HG03378 (cell line): ENCODE measurements at regions not wholly inside any gene's neighbourhood (a gene's known extent, or its start where the extent isn't known, plus 50 kb on each side); places are given as distances from the start of the nearest gene placed in this dataset.
"Not testable (repeated sequence)": the region's sequence is repeated elsewhere in the genome, so short reads cannot be mapped to it uniquely, and the experiment has no call there.

Experiments used
- ATAC-seq: cut with Tn5 transposase; IDR thresholded peaks from one replicate; pipeline ENCODE4 v1.9.1; 2021; ENCODE audit warnings: mild to moderate bottlenecking, moderate library complexity; ENCODE audit not compliant: unreplicated experiment

DNA sequence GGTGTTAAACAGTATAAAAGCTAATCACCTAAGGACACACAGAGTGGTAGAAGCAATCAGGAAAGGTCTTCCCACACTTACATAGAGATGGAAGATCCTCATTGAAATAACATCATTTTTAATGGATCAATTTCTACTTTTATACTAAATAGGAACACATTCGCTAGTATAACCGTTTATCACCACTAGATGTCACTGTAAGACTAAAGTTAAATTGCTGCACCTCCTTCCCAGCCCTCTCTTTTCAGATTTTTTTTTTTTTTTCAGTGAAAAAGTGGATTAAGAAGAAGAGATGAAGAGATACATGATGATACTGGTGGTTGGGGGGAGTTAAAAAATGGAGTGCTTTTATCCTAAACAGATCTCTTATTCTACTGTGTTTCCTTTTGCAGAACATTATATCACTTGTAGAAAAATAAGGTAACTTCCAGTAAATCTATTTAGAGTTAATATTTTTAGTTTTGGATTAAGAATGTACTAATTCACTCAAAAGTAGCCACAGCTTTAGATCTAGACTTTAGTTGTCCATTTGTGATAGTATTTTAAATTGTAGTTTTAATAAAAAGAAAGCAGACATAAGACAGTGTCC, 116.9 kb upstream of the ARRDC3 start:
- peak; percentile 65 for ATAC-seq

DNA sequence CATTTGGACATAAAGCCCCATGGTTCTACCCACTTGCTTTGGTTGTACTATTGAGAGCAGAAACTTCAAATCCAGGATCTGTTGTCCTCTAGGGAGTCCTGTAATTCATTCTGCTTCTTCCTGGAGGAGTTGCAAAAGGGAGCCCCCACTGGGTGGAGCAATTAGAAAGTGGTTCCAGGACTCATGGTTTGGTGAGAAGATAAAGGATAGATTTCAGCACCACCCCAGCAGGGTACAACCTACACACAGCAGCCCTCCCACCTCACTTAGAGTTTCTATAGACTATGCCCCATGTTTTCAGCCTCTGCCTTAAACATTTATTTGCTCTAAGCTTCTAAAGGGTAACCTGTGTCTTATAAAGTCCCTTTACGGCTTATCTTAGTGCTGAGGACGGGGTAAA, 112.6 kb upstream of the ARRDC3 start:
- no peak for ATAC-seq

DNA sequence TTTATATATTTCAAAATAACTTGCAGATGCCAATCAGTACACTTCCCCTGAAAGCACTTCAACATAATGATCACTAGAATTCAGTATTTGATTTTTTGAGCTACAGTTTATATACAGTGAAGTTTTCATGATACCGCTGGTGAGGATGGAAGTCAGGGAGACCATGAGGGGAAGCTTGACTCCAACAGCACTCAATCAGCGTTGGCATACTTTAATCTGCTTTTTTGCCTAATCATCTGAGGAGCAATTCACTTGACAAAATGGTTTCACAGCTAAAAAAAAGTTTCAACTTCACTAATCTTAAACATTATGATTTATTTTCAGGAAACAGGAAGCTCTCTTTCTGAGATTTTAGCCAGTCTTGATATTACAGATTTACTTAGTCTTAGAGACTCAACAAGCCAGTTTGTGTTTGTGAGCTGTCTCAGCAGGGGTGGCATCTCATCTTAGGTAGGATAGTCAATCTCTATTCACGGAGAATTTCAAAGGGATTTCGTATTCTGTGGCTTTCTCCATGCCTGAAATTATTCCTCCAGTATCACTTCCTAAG, 111.4 kb upstream of the ARRDC3 start:
- ATAC-seq: no peak

DNA sequence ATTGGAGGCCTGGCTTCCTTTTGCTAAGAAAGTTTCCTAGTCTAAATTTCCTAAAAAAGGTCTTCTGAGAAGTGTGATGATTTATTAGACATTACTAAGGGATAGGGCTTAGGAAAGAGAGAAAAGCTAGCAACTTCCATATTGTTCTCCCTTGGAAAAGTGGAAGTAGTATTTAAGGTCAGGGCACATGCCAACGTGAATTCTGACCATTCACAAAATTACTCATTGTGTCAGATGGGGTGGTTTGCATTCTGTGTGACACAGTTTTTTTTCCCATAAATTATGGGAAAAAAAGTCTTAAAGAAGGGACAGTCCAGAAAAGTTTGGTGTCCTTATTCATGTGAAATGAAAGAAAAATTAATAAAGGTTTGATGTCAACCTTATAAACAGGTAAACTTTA, 110.0 kb upstream of the ARRDC3 start:
- ATAC-seq: no peak

DNA sequence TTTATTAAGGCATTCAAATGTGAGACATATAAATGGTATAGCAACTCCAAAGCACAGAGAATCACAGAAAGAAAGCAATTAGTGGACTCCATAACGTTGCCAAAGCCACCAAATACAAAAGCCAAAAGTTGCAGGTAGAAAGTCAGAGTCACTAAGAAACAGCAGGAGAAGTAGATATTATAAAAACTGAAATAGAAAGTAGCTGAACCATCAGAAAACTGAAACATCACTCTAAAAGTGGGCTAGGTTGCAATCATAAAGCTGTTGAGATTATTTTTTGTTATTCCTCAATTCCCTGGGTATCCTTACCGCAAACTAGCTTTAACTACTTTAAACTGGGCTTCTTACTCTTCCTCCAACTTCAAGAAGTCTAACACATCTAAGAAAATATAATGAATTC, 108.1 kb upstream of the ARRDC3 start:
- ATAC-seq: no peak

DNA sequence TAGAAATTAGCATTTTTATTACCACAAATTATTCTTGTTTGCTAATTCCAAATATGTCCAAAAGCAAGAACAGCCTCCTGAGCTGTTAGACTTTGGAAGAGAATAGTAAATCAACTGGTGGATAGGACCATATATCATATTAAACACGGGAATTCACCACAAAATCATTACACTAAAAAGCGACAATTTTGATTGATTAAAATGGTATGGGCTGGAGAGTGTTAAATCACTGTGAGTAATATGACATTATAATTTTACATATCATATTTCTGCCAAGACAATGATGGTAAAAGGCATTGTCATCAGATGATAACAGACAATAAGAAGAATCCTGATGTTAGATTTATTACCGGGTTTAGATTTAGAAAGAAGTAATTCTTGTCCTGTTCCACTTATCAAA, 107.2 kb upstream of the ARRDC3 start:
- no peak for ATAC-seq

DNA sequence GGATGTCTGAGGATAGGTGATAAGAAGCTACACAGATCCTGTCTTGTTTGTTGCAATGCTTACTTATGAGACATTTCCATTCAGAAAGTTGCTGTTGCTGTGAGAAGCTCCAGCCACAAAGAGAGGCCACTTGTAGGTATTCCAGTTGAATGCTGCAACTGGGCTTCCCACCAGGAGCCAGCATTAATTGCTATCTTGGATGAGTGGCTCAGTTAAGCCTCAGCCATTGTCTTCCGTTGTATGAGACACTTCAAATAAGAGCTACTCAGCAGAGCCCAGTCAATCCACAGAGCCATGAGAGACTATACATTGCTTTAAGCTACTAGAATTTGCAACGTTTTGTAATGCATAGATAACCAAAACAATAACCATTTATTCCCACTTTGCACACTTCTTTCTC, 104.3 kb upstream of the ARRDC3 start:
- ATAC-seq: no peak

DNA sequence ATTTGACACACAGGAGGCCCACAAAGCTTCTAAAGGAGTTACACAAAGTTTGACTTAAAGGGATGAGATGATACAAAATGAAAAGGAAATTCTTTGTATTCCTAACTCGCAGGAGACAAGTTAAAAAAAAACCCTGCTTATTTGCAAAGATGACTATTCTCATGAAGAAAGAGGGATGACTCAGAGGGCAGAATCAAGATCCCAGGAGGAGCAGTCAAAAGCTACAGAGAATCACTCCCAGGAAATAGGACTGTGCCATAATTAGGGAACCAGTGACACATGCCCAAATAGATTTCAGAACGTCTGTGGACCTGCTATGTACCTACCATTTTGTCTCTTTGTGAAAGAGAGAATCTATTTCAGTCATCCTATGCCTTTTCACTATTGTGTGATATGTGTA, 103.5 kb upstream of the ARRDC3 start:
- ATAC-seq: no peak

DNA sequence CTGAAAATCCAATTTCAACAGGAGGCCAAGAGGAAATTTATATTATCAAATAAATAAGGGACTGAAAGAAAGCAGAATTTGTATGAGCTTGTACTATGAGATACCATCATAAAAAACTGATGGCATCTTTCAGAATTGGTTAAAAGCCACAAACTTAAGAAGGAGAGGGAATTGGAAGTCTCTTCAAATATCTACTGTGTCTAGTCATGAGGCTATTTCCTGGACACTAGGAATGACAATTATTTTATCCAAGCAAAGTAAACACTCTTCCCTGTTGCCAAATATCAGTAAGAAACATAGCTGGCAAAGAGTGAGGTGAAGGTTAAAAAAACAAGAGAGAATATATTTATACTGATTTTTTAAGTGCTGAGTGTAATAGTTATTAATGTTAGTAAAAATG, 101.5 kb upstream of the ARRDC3 start:
- no peak for ATAC-seq

DNA sequence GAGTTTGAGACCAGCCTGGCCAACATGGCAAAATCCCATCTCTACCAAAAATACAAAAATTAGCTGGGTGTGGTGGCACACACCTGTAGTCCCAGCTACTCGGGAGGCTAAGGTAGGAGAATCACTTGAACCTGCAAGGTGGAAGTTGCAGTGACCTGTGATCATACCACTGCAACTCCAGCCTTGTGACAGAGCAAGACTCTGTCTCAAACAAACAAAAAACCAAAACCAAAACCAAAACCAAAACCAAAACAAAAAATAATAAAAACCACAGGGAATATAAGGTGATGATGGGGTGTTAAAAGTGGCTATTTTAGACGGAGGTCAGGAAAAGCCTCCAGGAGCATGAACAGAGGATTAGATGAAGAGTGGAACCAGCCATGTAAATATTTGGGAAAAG, 96.3 kb upstream of the ARRDC3 start:
- ATAC-seq: not testable (repeated sequence)

DNA sequence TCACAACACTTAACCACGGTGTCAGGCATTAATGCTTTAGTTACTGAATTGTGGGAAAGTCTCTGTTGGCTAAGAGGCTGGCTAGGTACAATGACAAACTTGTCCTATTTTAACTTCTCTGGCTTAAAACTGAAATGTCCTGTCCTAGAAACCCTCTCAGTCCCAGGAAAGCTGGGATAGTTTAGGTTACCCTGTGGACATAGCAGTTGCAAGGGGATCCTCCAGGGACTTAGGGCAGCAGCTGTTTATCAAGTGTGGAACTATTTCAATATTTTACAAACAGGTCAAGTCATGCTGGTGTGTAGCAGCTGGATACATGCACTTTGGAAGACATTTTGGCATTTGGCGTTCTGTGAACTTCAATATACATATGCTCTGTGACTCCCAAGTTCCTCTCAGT, 95.0 kb upstream of the ARRDC3 start:
- no peak for ATAC-seq

DNA sequence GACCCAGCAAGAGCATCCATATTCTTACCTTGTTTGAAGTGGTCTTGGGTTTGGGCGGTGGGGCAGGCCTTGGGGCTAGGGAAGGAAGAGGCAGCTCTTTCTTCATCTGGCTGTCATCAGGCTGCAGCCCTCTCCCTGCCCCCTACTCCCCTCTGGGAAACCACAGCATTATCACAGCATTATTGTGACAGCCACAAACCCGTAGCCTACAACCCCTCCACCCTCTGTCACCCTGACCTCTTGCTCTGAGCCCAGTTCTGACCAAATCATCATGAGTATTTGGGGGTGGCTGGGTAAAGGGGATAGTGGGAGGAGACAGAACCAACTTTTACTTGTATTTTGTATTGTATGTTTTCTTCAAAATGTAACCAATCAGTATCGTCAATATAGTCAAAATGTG, 94.3 kb upstream of the ARRDC3 start:
- no peak for ATAC-seq

DNA sequence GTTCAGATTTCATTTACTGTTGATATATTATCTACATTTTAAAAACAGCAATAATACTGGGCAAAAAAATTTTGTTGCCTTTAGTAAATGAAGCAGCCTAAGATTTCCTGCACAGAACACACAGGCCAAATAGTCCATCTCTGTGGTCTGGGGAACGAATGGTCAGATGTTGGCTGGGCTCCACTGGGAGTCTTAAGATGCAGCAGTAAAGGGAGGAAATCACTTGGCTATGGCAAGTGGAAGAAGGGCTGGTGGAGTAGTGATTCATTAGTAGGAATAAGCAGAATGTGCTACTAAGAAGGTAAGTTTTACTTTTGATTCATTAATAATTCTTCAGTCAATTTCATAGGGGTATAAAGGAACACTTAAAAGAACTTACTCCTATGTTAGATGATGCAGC, 91.1 kb upstream of the ARRDC3 start:
- no peak for ATAC-seq

DNA sequence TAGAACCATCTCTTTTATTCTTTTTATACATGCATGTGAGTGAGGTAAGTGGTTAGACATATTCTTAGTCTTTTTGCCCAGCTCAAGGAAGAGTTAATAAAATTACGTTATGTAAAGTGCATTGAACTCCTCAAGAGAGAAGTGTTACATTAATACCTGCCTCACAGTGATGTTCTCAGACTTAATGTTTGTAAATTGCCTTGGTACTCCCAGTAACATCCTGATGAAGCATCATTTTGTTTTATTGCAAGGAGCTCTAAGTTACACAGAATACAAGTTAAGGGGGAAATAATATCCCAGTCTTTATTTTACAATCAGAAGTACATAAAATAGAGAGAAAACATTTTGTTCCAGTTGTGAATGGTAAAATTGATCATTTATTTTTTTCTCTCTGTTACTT, 89.5 kb upstream of the ARRDC3 start:
- ATAC-seq: no peak

DNA sequence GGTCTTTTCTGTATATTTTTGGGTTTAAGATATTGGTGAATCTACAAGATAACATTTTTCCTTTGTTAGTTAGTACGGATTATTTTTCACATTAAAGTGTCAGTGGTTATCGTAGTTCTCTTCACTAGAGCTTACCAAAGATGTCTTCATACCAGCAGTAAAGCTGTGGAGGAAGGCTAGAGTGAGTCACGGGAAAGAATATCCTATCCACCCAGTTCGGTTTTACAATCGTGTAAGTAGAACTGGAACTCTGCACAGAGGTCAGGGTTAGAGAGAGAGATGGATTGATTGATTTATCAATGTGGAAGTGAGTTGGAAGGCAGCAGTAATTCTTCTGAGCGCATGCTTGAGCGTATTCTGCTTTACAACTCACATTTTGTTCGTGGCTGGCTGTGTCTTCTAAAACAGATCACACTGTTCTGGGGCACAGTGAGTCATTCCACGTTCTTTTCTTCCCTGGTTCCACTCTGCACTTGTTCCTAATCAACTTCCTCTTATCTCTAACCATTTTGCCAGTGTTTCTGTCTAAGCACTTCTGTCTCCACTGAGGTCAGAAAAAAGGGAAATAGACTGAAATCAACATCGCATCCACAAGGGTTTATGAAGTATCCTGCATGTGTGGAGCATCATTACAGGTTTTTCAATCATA, 86.5 kb upstream of the ARRDC3 start:
- no peak for ATAC-seq

DNA sequence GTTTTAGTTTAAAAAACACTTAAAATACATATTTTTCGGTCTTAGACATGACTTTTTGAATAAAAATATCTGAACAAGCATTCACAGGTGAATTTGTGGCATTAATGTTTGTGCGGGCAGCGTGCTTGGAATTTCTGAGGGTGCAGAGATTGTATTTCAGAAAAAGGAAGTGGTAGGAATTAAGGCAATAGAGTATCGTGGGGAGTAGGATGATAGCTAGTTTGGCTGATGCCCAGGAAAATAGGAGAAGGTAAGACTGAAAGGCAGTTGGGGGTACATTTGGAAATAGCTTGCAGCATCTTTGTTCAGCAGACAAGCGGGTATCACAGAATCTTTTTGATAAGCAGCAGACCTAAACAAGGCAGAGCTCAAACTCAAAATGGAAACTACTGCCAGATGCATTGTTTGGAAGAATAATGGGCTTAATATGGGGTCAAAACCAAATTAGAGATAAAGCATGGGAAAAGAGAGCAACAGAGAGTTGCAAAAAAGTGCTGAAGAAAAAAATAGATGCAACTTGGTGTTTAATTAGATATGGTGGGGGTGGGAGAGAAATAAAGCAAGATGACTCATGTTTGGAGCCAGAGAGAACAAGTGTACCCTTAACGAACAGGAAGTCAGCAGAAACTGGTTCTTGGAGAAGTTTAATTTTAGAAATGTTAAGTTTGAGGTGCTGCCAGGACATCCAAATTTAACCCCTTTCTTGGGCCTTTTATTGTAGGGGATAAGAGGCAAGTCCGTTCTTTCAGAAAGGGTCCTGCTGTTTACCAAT, 85.7 kb upstream of the ARRDC3 start:
- ATAC-seq: no peak

DNA sequence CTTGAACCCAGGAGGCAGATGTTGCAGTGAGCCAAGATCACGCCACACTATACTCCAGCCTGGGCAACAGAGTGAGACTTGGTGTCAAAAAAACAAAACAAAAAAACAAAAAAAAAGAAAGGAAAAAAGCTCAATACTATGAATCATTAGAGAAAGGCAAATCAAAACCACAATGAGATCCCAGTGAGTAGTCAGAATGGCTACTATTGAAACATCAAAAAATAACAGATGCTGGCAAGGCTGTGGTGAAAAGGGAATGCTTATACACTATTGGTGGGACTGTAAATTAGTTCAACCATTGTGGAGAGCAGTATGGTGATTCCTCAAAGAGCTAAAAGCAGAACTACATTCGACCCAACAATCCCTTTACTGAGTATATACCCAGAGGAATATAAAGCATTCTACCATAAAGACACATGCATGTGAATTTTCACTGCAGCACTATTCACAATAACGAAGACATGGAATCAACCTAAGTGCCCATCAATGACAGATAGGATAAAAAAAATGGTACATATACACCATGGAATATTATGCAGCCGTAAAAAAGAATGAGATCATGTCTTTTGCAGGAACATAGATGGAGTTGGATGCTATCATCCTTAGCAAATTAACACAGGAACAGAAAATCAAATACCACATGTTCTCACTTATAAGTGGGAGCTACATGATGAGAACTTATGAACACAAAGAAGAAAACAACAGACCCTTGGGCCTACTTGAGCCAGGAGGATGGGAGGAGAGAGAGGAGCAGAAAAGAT, 81.9 kb upstream of the ARRDC3 start:
- no peak for ATAC-seq

DNA sequence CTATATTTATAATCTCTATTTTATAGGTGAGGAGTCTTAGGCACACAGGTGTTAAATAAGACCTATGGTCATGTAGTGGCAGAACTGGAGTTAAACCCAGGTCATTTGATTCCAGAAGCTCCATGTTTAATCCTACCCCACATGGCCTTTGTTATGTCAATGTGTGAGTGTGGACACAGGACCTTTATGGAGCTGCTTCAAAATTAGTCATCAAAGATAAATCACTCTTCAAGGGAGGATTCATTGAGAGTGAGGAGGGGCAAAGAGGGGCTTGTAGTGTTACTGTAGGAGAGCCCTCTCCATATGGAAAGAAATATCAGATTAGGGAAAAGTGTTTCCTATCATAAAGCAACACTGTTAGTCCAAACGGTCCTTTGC, 74.6 kb upstream of the ARRDC3 start:
- no peak for ATAC-seq

DNA sequence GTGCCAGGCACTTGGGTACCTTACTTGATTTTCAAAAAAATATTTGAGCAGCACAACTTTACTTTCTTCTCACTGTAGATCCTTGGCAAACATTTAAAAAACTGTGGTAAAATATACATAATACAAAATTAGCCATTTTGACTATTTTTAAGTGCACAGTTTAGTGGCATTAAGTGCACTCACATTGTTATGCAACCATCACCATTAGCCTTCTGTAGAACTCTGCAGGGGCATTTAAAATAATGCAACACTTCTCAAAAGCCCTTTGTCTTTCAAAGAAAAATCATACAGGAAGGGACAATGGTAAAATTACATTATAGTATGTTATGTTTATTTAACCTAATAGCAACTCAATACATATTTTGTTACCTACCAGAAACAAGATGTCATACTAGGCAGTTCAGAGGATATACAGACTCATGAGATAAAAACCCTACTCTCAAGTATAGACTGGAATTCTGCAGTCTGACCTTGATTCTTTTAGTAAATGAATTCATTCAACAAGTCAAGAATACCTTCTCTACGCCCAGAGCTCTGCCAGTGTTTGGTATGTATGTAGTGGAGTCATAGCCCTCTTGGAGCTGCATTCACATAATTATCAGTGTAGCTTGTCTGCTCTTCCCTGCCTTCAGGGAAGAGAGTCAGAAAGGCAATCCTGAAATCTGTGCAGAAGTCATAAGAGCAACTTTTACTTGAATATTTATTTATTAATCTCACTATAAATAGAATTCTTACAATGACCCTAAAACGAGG, 74.0 kb upstream of the ARRDC3 start:
- ATAC-seq: no peak

DNA sequence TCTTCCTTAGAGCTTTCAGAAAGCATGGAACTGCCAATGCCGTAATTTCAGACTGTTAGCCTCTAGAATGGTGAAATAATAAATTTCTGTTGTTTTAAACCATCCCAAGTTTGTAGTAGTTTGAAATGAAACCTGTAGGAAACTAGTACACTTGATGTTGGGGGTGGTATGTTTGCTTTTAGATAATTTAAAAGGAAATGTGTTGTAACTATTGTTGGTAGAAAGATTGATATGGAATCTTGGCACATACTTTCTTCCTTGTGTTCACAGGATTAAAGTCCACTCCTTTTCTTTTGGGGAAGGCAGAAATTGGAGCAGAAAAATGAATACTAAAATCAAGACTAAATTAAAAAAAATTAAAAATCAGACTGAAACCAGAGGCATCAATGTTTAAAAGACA, 66.0 kb upstream of the ARRDC3 start:
- ATAC-seq: no peak

DNA sequence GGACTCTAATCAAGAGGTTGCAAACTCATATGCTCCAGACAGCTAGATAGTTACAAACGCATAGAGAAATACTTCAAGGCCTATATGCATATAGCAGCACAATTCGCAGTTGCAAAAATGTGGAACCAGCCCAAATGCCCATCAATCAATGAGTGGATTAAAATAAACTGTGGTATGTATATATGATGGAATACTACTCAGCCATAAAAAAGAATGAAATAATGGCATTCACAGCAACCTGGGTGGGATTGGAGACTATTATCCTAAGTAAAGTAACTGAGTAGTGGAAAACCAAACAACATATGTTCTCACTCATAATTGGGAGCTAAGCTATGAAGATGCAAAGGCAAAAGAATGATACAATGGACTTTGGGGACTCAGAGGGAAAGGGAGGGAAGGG, 65.0 kb upstream of the ARRDC3 start:
- ATAC-seq: not testable (repeated sequence)
